IMR-90 (cell line): ENCODE measurements at regions not wholly inside any gene's neighbourhood (a gene's known extent, or its start where the extent isn't known, plus 50 kb on each side); places are given as distances from the start of the nearest gene placed in this dataset.

Experiments used
- ATAC-seq: fragments of 200-7000 bp; cut with Tn5 transposase; 2 replicates; pipeline ENCODE4 v1.9.1; 2020; ENCODE audit warnings: low read depth, mild to moderate bottlenecking, moderate library complexity
- BruUV-seq: library from RNA; stranded (reverse); fragments of 400-500 nt; replicated peaks from 2 replicates; lab custom pipeline; 2021; lab: Mats Ljungman, UMichigan
- CTCF ChIA-PET: fragments of 300-600 bp; formaldehyde crosslinking; extraction: SDS; loops from one replicate; lab custom pipeline; 2021; ENCODE audit warnings: antibody characterized with exemption; lab: Yijun Ruan, JAX
- POLR2A ChIA-PET: fragments of 300-600 bp; sonication (Branson Sonifier 250); formaldehyde crosslinking; loops from one replicate; lab custom pipeline; 2022; ENCODE audit warnings: antibody characterized with exemption; ENCODE audit not compliant: unreplicated experiment; lab: Charles Lee
- DNase-seq: peaks from one replicate; pipeline ENCODE4 v3.0.0; 2013
- H2AFZ ChIP-seq: replicated peaks from 2 replicates; pipeline ENCODE3; 2013; ENCODE audit warnings: low read length, mild to moderate bottlenecking; ENCODE audit not compliant: poor library complexity
- H2AK5ac ChIP-seq: 2 replicates; pipeline ENCODE4 v1.6.1; 2013; ENCODE audit warnings: low read depth, low read length, inconsistent platforms
- H2AK9ac ChIP-seq: replicated peaks from 2 replicates; pipeline ENCODE3; 2013; ENCODE audit warnings: mild to moderate bottlenecking, low read depth, low read length, moderate library complexity; ENCODE audit not compliant: poor library complexity
- H2BK120ac ChIP-seq: 2 replicates; pipeline ENCODE4 v1.6.1; 2013; ENCODE audit warnings: low read depth, low read length, inconsistent platforms
- H2BK15ac ChIP-seq: 3 replicates; pipeline ENCODE4 v1.6.1; 2013; ENCODE audit warnings: low read depth, low read length, inconsistent platforms
- H2BK20ac ChIP-seq: 2 replicates; pipeline ENCODE4 v1.6.1; 2013; ENCODE audit warnings: low read depth, mild to moderate bottlenecking, inconsistent platforms, low read length, moderate library complexity
- H2BK5ac ChIP-seq: 2 replicates; pipeline ENCODE4 v1.6.1; 2013; ENCODE audit warnings: mild to moderate bottlenecking, low read depth, low read length, inconsistent platforms; ENCODE audit not compliant: poor library complexity, severe bottlenecking
- H3K14ac ChIP-seq: replicated peaks from 2 replicates; pipeline ENCODE4 v1.6.1; 2013; ENCODE audit warnings: low read depth, low read length, inconsistent platforms
- H3K18ac ChIP-seq: 2 replicates; pipeline ENCODE4 v1.6.1; 2013; ENCODE audit warnings: low read depth, low read length, control low read depth
- H3K23ac ChIP-seq: 2 replicates; pipeline ENCODE4 v1.6.1; 2013; ENCODE audit warnings: low read depth, low read length, inconsistent platforms
- H3K27ac ChIP-seq: 2 replicates; pipeline ENCODE4 v1.5.1; 2013; ENCODE audit warnings: mild to moderate bottlenecking, control low read depth, low read length; ENCODE audit not compliant: insufficient read depth
- H3K27me3 ChIP-seq: 2 replicates; pipeline ENCODE4 v1.6.1; 2013; ENCODE audit warnings: low read length; ENCODE audit not compliant: control insufficient read depth, insufficient read depth
- H3K36me3 ChIP-seq: 2 replicates; pipeline ENCODE4 v1.6.1; 2013; ENCODE audit warnings: low read length, mixed read lengths; ENCODE audit not compliant: control insufficient read depth, insufficient read depth
- H3K4ac ChIP-seq: 2 replicates; pipeline ENCODE4 v1.6.1; 2013; ENCODE audit warnings: low read depth, low read length, inconsistent platforms
- H3K4me1 ChIP-seq: 2 replicates; pipeline ENCODE4 v1.6.1; 2013; ENCODE audit warnings: low read length, mixed read lengths; ENCODE audit not compliant: control insufficient read depth, insufficient read depth
- H3K4me2 ChIP-seq: 2 replicates; pipeline ENCODE4 v1.6.1; 2013; ENCODE audit warnings: low read depth, mild to moderate bottlenecking, control low read depth, low read length, moderate library complexity
- H3K4me3 ChIP-seq: 2 replicates; pipeline ENCODE4 v1.5.1; 2013; ENCODE audit warnings: low read depth, mild to moderate bottlenecking, control low read depth, low read length, moderate library complexity; ENCODE audit not compliant: insufficient read depth
- H3K56ac ChIP-seq: 2 replicates; pipeline ENCODE4 v1.6.1; 2013; ENCODE audit warnings: low read length, inconsistent platforms; ENCODE audit not compliant: insufficient read depth; ENCODE audit errors: extremely low read depth
- H3K79me1 ChIP-seq, 2 experiments: 2 replicates each; pipeline ENCODE4 v1.6.1; 2013; ENCODE audit warnings: low read length in 2 of 2, inconsistent platforms in 1 of 2, low read depth in 1 of 2
- H3K9ac ChIP-seq: 2 replicates; pipeline ENCODE4 v1.6.1; 2013; ENCODE audit warnings: low read depth, low read length, control low read depth
- H3K9me1 ChIP-seq: 2 replicates; pipeline ENCODE4 v1.6.1; 2013; ENCODE audit warnings: low read length, inconsistent platforms; ENCODE audit not compliant: insufficient read depth
- H3K9me3 ChIP-seq: 2 replicates; pipeline ENCODE4 v1.6.1; 2013; ENCODE audit warnings: low read length; ENCODE audit not compliant: control insufficient read depth, insufficient read depth
- H4K20me1 ChIP-seq: 2 replicates; pipeline ENCODE4 v1.6.1; 2013; ENCODE audit warnings: low read length, inconsistent platforms; ENCODE audit not compliant: insufficient read depth
- H4K5ac ChIP-seq: 2 replicates; pipeline ENCODE4 v1.6.1; 2013; ENCODE audit warnings: mild to moderate bottlenecking, low read depth, low read length, control low read depth
- H4K8ac ChIP-seq, 2 experiments: 2 replicates each; pipeline ENCODE4 v1.6.1; 2013; ENCODE audit warnings: low read depth in 2 of 2, low read length in 2 of 2, control low read depth in 1 of 2, inconsistent platforms in 1 of 2
- H4K91ac ChIP-seq: 2 replicates; pipeline ENCODE4 v1.6.1; 2013; ENCODE audit warnings: low read depth, low read length, inconsistent platforms; ENCODE audit not compliant: insufficient read depth
- BHLHE40 ChIP-seq: fragments of 150-350 bp; IDR thresholded peaks from 2 replicates; pipeline ENCODE4 v1.6.1; 2016; ENCODE audit warnings: mild to moderate bottlenecking, low read depth, low read length
- CEBPB ChIP-seq: IDR thresholded peaks from 2 replicates; pipeline ENCODE4 v1.6.1; 2012; ENCODE audit warnings: low read depth, low read length, improper control_type of control experiment
- CTCF ChIP-seq: conservative IDR thresholded peaks from 2 replicates; pipeline ENCODE4 v1.5.1; 2012; ENCODE audit warnings: mild to moderate bottlenecking, low read depth, low read length, improper control_type of control experiment
- ELK1 ChIP-seq: fragments of 150-350 bp; IDR thresholded peaks from 2 replicates; pipeline ENCODE4 v1.6.1; 2016; ENCODE audit warnings: low read depth, mild to moderate bottlenecking, low read length, moderate library complexity, borderline replicate concordance
- MAFK ChIP-seq: IDR thresholded peaks from 2 replicates; pipeline ENCODE4 v1.6.1; 2012; ENCODE audit warnings: low read depth, low read length, improper control_type of control experiment
- MXI1 ChIP-seq: IDR thresholded peaks from 2 replicates; pipeline ENCODE4 v1.6.1; 2012; ENCODE audit warnings: low read depth, mild to moderate bottlenecking, low read length, moderate library complexity, borderline replicate concordance
- NFE2L2 ChIP-seq: fragments of 150-350 bp; IDR thresholded peaks from 2 replicates; pipeline ENCODE4 v1.6.1; 2016; ENCODE audit warnings: low read depth, mild to moderate bottlenecking, low read length
- RAD21 ChIP-seq: IDR thresholded peaks from 2 replicates; pipeline ENCODE4 v1.6.1; 2012; ENCODE audit warnings: low read length, improper control_type of control experiment
- RCOR1 ChIP-seq: IDR thresholded peaks from 2 replicates; pipeline ENCODE4 v1.6.1; 2012; ENCODE audit warnings: mild to moderate bottlenecking, low read length, improper control_type of control experiment; ENCODE audit not compliant: insufficient replicate concordance
- RFX5 ChIP-seq: IDR thresholded peaks from 2 replicates; pipeline ENCODE4 v1.8.0; 2012; ENCODE audit warnings: low read depth, mild to moderate bottlenecking, low read length, moderate library complexity
- USF2 ChIP-seq: fragments of 150-350 bp; IDR thresholded peaks from 2 replicates; pipeline ENCODE4 v1.6.1; 2017; ENCODE audit warnings: mild to moderate bottlenecking, antibody characterized with exemption, low read length, low read depth
- WGBS, 2 experiments: methylation state at CpG; one replicate each; pipeline versions ENCODE4 v1.1.5 to v1.1.7; 2013; ENCODE audit warnings: missing lambda C conversion rate in 2 of 2; ENCODE audit not compliant: insufficient read length in 1 of 2; ENCODE audit errors: extremely low coverage in 2 of 2; 5-methylcytosine and 5-hydroxymethylcytosine counted together
- dilution Hi-C: fragments of 300-500 bp; cut with HindIII; formaldehyde crosslinking; loops from one replicate; pipeline ENCODE4 v1.14.3; 2018; ENCODE audit warnings: low sequenced_read_pairs; ENCODE audit not compliant: unreplicated experiment
- in situ Hi-C: fragments of 300-500 bp; cut with MboI; formaldehyde crosslinking; loops from 3 replicates; pipeline ENCODE4 v1.14.3; 2019; ENCODE audit warnings: low sequenced_read_pairs, inconsistent platforms, mixed read lengths
- intact Hi-C: fragments of 100-400 bp; cut with micrococcal nuclease; formaldehyde crosslinking; loops from 2 replicates; pipeline ENCODE4 v1.10.0; 2022

GRCh38 chr6:90874931-90875330 lies 288.1 kb upstream of the MAP3K7 start:
- no peak overlapping the region for H4K8ac ChIP-seq
- H3K14ac ChIP-seq: no peak overlapping the region
- H2BK15ac ChIP-seq: no peak overlapping the region
- no peak for DNase-seq
- in situ Hi-C loops: no loop called here
- no peak overlapping the region for H2AK9ac ChIP-seq
- no peaks in the 10 kb centered on the region for H4K20me1 ChIP-seq
- H3K9ac ChIP-seq: no peak overlapping the region
- H3K9me3 ChIP-seq: no peaks in the 10 kb centered on the region
- no peaks in the 10 kb centered on the region for H3K36me3 ChIP-seq
- no peaks in the 10 kb centered on the region for H3K27me3 ChIP-seq
- CTCF ChIA-PET: no interaction called here
- no peak for TF ChIP-seq USF2
- no peak for TF ChIP-seq MXI1
- TF ChIP-seq BHLHE40: no peak
- TF ChIP-seq RFX5: no peak
- TF ChIP-seq CEBPB: no peak
- no peak for TF ChIP-seq CTCF
- no peak for TF ChIP-seq MAFK
- no peak for TF ChIP-seq ELK1
- no peak for TF ChIP-seq NFE2L2
- no peak for TF ChIP-seq RCOR1
- no peak for TF ChIP-seq RAD21
- no TSS peak for BruUV-seq
- no peak overlapping the region for H2BK20ac ChIP-seq
- H3K4me1 ChIP-seq: no peaks in the 10 kb centered on the region
- H3K18ac ChIP-seq: no peak overlapping the region
- no peak overlapping the region for H3K27ac ChIP-seq
- no peak overlapping the region for H3K4ac ChIP-seq
- no peak overlapping the region for H3K56ac ChIP-seq
- dilution Hi-C loops: no loop called here
- H2AK5ac ChIP-seq: no peak overlapping the region
- no peaks in the 10 kb centered on the region for H3K9me1 ChIP-seq
- no peak for ATAC-seq
- no peak overlapping the region for H3K4me2 ChIP-seq
- H3K79me1 ChIP-seq: no peaks in the 10 kb centered on the region
- no peak overlapping the region for H2AFZ ChIP-seq
- intact Hi-C loops: no loop called here
- H3K4me3 ChIP-seq: no peak overlapping the region
- H4K91ac ChIP-seq: no peak overlapping the region
- POLR2A ChIA-PET: no interaction called here
- H2BK5ac ChIP-seq: no peak overlapping the region
- H3K23ac ChIP-seq: no peak overlapping the region
- 60% methylated on average over 1 of the region's 4 CpGs; no CpG with 5 or more reads in 1 of the 2 experiments for WGBS, 2 experiments
- no peak overlapping the region for H4K5ac ChIP-seq
- no peak overlapping the region for H2BK120ac ChIP-seq
